ENCODE measurements at regions not wholly inside any gene's neighbourhood (a gene's known extent, or its start where the extent isn't known, plus 50 kb on each side); places are given as distances from the start of the nearest gene placed in this dataset.

- TF ChIP-seq FOXA1 (IDR thresholded peaks at IDR 0.05) = no peak
- TF ChIP-seq ARNT (IDR thresholded peaks at IDR 0.05) = no peak
- no peak for TF ChIP-seq ELF4 (IDR thresholded peaks at IDR 0.05)
- DNase-seq (ENCODE audit: extremely low spot score) = no peak
- ChIA-PET POLR2A (no interaction called here), CTCF (no interaction called here)
These were observed 55.3 kb upstream of the POM121L12 start for GRCh38 chr7:52980129-52980528.

- ChIA-PET CTCF (no interaction called here), POLR2A (no interaction called here)
- DNase-seq (ENCODE audit: extremely low spot score) = no peak
- TF ChIP-seq SP1 (IDR thresholded peaks at IDR 0.05) (no peak), L3MBTL2 (conservative IDR thresholded peaks at IDR 0.05) (no peak), FOXM1 (IDR thresholded peaks at IDR 0.05; ENCODE audit: borderline replicate concordance) (no peak), FOXA1 (IDR thresholded peaks at IDR 0.05) (no peak), ELF4 (IDR thresholded peaks at IDR 0.05) (no peak), CTBP1 (IDR thresholded peaks at IDR 0.05; ENCODE audit: borderline replicate concordance) (no peak), NFRKB (IDR thresholded peaks at IDR 0.05) (no peak), PKNOX1 (IDR thresholded peaks at IDR 0.05) (no peak), BHLHE40 (IDR thresholded peaks at IDR 0.05; ENCODE audit: borderline replicate concordance) (no peak), TARDBP (IDR thresholded peaks at IDR 0.05) (no peak), FOXK2 (IDR thresholded peaks at IDR 0.05) (no peak), ZNF384 (IDR thresholded peaks at IDR 0.05) (no peak), ARNT (IDR thresholded peaks at IDR 0.05) (no peak), SUZ12 (IDR thresholded peaks at IDR 0.05) (no peak)
These were observed 62.3 kb upstream of the POM121L12 start for GRCh38 chr7:52973126-52973525.

GRCh38 chr7:52962402-52963076 is 72.9 kb upstream of the POM121L12 start:
- POLR2A ChIA-PET = no interaction called here
- DNase-seq (ENCODE audit: extremely low spot score) = no peak
- TF ChIP-seq LEF1 (IDR thresholded peaks at IDR 0.05; ENCODE audit: borderline replicate concordance) (no peak), ZNF384 (IDR thresholded peaks at IDR 0.05) (no peak), CTBP1 (IDR thresholded peaks at IDR 0.05; ENCODE audit: borderline replicate concordance) (no peak)
- CTCF ChIA-PET = no interaction called here

- POLR2A ChIA-PET = no interaction called here
- CTCF ChIA-PET = no interaction called here
- TF ChIP-seq L3MBTL2 (conservative IDR thresholded peaks at IDR 0.05) (no peak), SUZ12 (IDR thresholded peaks at IDR 0.05) (no peak)
- no peak for DNase-seq (ENCODE audit: extremely low spot score)
These were observed 74.3 kb upstream of the POM121L12 start for GRCh38 chr7:52961084-52961483.

- no peak for DNase-seq (ENCODE audit: extremely low spot score)
- CTCF ChIA-PET = no interaction called here
- POLR2A ChIA-PET = no interaction called here
- TF ChIP-seq HDGF (IDR thresholded peaks at IDR 0.05; ENCODE audit: borderline replicate concordance) = no peak
- no peak for TF ChIP-seq ZNF384 (IDR thresholded peaks at IDR 0.05)
- no peak for TF ChIP-seq L3MBTL2 (conservative IDR thresholded peaks at IDR 0.05)
- no peak for TF ChIP-seq FOXK2 (IDR thresholded peaks at IDR 0.05)
- TF ChIP-seq LEF1 (IDR thresholded peaks at IDR 0.05; ENCODE audit: borderline replicate concordance) = no peak
- TF ChIP-seq FOXM1 (IDR thresholded peaks at IDR 0.05; ENCODE audit: borderline replicate concordance) = no peak
- TF ChIP-seq FOXA1 (IDR thresholded peaks at IDR 0.05) = no peak
- TF ChIP-seq ARNT (IDR thresholded peaks at IDR 0.05) = no peak
- TF ChIP-seq SP1 (IDR thresholded peaks at IDR 0.05) = no peak
- TF ChIP-seq NFRKB (IDR thresholded peaks at IDR 0.05) = no peak
- no peak for TF ChIP-seq ELF4 (IDR thresholded peaks at IDR 0.05)
- TF ChIP-seq PKNOX1 (IDR thresholded peaks at IDR 0.05) = no peak
- TF ChIP-seq TARDBP (IDR thresholded peaks at IDR 0.05) = no peak
These were observed 75.4 kb upstream of the POM121L12 start for GRCh38 chr7:52959878-52960660.

- ChIA-PET POLR2A (no interaction called here), CTCF (no interaction called here)
- TF ChIP-seq SUZ12 (IDR thresholded peaks at IDR 0.05) (no peak), FOXK2 (IDR thresholded peaks at IDR 0.05) (no peak), ELF4 (IDR thresholded peaks at IDR 0.05) (no peak), FOXA1 (IDR thresholded peaks at IDR 0.05) (no peak), NFRKB (IDR thresholded peaks at IDR 0.05) (no peak), HDGF (IDR thresholded peaks at IDR 0.05; ENCODE audit: borderline replicate concordance) (no peak)
- no peak for DNase-seq (ENCODE audit: extremely low spot score)
These were observed 76.1 kb upstream of the POM121L12 start for GRCh38 chr7:52959336-52959735.

GRCh38 chr7:52958621-52959140 is 76.8 kb upstream of the POM121L12 start:
- ChIA-PET CTCF (no interaction called here), POLR2A (no interaction called here)
- TF ChIP-seq FOXK2 (IDR thresholded peaks at IDR 0.05) (no peak), HDGF (IDR thresholded peaks at IDR 0.05; ENCODE audit: borderline replicate concordance) (no peak), PKNOX1 (IDR thresholded peaks at IDR 0.05) (no peak), FOXA1 (IDR thresholded peaks at IDR 0.05) (no peak), ARNT (IDR thresholded peaks at IDR 0.05) (no peak), L3MBTL2 (conservative IDR thresholded peaks at IDR 0.05) (no peak), ZNF384 (IDR thresholded peaks at IDR 0.05) (no peak), ELF4 (IDR thresholded peaks at IDR 0.05) (no peak), TARDBP (IDR thresholded peaks at IDR 0.05) (no peak)
- no peak for DNase-seq (ENCODE audit: extremely low spot score)

All from HEK293T (cell line).